ENCODE measurements at regions not wholly inside any gene's neighbourhood (a gene's known extent, or its start where the extent isn't known, plus 50 kb on each side); places are given as distances from the start of the nearest gene placed in this dataset.
A peak's percentile ranks its signal among the peaks of the same experiment; 100 is the strongest.

DNA sequence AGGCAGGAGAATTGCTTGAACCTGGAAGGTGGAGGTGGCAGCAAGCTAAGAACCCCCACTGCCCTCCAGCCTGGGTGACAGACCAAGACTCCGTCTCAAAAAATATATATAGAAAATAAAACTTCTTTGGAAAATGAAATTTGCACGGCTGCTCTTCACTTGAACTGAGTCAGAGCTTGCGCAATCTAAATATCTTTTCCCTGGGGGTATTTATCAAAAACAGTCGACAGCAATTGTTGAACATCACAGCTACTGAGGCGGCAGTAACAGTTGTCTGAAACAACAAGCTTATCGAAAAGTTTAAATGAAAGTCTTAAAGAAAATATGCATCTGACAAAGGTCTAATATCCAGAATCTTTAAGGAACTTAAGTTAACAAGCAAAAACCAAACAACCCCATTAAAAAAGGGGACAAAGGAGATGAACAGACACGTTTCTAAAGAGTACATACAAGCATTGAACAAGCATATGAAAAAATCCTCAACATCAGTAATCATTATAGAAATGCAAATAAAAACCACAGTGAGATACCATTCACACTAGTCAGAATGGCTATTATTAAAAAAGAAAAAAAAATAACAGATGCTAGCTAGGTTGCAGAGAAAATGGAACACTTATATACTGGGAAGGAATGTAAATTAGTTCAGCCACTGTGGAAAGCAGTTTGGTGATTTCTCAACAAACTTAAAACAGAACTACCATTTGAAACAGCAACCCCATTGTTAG, 153.6 kb upstream of the CDH9 start:
- Histone ChIP-seq H3K9ac (no peak overlapping the region), H3K4me2 (no peak overlapping the region), H4K20me1 (no peaks in the 10 kb centered on the region), H3K4me3 (no peak overlapping the region), H3K4me1 (no peaks in the 10 kb centered on the region), H3K27ac (no peak overlapping the region), H3K36me3 (no peaks in the 10 kb centered on the region), H3K9me3 (no peaks in the 10 kb centered on the region), H3K27me3 (no peaks in the 10 kb centered on the region)
- TF ChIP-seq Cebpa-rat (IDR thresholded peaks at IDR 0.05), result peak; percentile 64; the same call in 1 of the 2 replicates

DNA sequence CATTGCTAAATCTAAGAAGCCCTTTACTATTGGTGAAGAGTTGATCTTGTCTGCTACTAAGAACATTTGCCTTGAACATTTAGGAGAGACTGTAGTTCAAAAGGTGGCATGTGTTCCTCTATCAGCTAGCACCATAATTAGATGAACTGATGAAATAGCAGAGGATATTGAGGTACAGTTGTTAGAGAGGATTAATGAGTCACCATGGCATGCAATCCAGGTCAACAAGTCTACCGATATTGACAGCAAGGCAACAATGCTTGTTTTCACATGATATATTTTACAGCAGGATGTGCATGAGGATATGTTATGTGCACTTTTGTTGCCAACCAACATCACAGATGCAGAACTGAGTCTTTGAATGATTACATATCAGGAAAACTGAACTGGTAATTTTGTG, 134.3 kb upstream of the CDH9 start:
- Histone ChIP-seq H3K4me1 (no peaks in the 10 kb centered on the region), H3K4me3 (no peak overlapping the region), H3K27me3 (no peaks in the 10 kb centered on the region), H3K9me3 (no peaks in the 10 kb centered on the region), H3K4me2 (no peak overlapping the region), H3K36me3 (no peaks in the 10 kb centered on the region), H4K20me1 (no peaks in the 10 kb centered on the region), H3K9ac (no peak overlapping the region), H3K27ac (no peak overlapping the region)
- TF ChIP-seq Cebpa-rat (IDR thresholded peaks at IDR 0.05), result no peak

DNA sequence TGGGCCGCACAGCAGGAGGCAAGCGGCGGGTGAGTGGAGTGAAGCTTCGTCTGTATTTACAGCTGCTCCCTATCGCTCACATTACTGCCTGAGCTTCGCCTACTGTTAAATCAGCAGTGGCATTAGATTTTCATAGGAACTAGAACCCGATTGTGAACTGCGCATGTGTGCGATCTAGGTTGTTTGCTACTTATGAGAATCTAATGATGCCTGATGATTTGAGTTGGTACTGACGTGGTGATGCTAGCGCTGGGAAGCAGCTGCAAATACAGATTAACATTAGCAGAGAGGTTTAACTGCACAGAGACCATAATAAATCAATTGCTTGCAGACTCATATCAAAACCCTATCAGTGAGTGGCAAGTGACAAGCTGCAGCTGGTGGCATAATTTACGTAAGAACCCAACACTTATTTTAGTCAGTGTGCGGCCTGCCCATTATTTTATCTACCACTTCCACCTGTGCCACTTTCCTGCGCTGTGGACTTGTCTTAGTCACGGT, 133.4 kb upstream of the CDH9 start:
- H3K9me3 ChIP-seq, result no peaks in the 10 kb centered on the region

DNA sequence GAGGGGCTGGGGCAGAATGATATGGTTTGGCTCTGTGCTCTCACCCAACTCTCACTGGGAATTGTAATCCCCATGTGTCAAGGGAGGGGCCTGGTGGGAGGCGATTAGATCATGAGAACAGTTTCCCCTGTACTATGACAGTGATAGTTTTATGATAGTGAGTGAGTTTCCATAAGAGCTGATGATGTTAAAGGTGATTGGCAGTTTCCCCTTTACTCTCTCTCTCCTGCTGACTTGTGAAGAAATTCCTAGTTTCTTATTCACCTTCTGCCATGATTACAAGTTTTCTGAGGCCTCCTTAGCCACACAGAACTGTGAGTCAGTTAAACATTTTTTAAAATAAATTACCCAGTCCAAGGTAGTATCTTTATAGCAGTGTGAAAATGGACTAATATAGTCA, 120.4 kb upstream of the CDH9 start:
- Histone ChIP-seq H3K4me1 (no peaks in the 10 kb centered on the region), H3K36me3 (no peaks in the 10 kb centered on the region), H3K4me3 (no peak overlapping the region), H3K27me3 (no peaks in the 10 kb centered on the region), H3K9me3 (peaks cover 20% of the 10 kb centered on the region), H3K27ac (no peak overlapping the region), H3K9ac (no peak overlapping the region), H3K4me2 (no peak overlapping the region), H4K20me1 (no peaks in the 10 kb centered on the region)
- no peak for TF ChIP-seq Cebpa-rat (IDR thresholded peaks at IDR 0.05)

More for the DNA sequence above, 133.4 kb upstream of the CDH9 start:
- no peaks in the 10 kb centered on the region for H3K36me3 ChIP-seq
- no peaks in the 10 kb centered on the region for H3K4me1 ChIP-seq
- no peak overlapping the region for H3K9ac ChIP-seq
- no peak overlapping the region for H3K27ac ChIP-seq
- H3K27me3 ChIP-seq, result no peaks in the 10 kb centered on the region
- H3K4me2 ChIP-seq, result no peak overlapping the region
- H4K20me1 ChIP-seq, result no peaks in the 10 kb centered on the region
- TF ChIP-seq Cebpa-rat (IDR thresholded peaks at IDR 0.05), result no peak
- no peak overlapping the region for H3K4me3 ChIP-seq

DNA sequence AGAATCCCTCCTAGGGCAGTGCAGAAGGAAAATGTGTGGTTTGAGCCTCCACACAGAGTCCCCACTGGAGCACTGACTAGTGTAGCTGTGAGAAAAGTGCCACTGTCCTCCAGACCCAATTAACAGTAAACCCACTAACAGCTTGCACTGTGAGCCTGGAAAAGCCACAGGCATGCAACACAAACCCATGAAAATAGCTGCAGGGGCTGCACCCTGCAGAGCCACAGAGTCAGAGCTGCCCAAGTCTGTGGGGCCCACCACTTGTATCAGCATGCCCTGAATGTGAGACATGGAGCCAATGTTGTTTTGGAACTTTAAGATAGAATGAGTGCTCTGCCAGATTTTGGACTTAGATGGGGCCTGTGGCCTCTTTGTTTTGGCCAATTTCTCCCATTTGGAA, 119.8 kb upstream of the CDH9 start:
- H3K9ac ChIP-seq, result no peak overlapping the region
- H4K20me1 ChIP-seq, result no peaks in the 10 kb centered on the region
- H3K36me3 ChIP-seq, result no peaks in the 10 kb centered on the region
- H3K9me3 ChIP-seq, result peaks cover 20% of the 10 kb centered on the region
- H3K4me1 ChIP-seq, result no peaks in the 10 kb centered on the region
- TF ChIP-seq Cebpa-rat (IDR thresholded peaks at IDR 0.05), result no peak
- no peaks in the 10 kb centered on the region for H3K27me3 ChIP-seq
- no peak overlapping the region for H3K27ac ChIP-seq
- no peak overlapping the region for H3K4me2 ChIP-seq
- no peak overlapping the region for H3K4me3 ChIP-seq

DNA sequence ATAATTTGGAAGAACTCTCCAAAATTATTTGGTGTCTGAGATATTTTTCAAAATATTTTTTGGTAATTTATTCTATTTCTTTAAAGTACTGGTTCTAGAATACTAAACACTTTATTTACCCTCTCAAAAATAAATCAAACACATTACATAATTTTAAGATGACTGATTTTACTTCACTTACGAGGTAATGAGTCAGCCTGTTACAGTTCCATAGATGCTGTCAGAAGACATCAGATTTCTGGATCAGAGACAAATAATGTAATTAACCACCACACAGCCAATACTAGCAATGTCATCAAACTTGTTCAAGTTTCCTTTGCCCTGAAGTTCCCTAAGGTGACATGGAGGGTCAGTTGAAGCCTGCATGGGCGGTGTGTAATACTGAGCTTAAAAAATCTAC, 106.1 kb upstream of the CDH9 start:
- H3K36me3 ChIP-seq, result no peaks in the 10 kb centered on the region
- H4K20me1 ChIP-seq, result no peaks in the 10 kb centered on the region

DNA sequence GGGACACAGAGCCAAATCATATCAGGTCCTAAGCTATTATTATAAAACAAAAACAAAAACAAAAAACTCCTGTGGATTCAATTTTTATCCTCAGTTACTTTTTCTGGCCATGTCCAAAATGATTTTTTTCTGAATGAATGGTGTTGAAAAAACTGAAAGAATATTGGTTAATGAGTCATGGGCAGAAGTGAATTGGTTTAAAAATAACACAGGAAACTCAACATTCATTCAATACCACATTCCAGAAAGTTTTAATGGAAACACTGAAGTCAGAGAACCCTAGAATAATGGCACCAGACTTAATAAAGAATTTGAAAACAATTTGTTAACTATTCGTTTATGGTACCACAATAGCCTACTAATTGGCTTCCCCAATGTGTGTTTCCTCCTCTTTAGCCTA, 102.4 kb upstream of the CDH9 start:
- H3K9me3 ChIP-seq, result no peaks in the 10 kb centered on the region
- H3K4me3 ChIP-seq, result no peak overlapping the region
- H3K4me2 ChIP-seq, result no peak overlapping the region
- no peaks in the 10 kb centered on the region for H3K36me3 ChIP-seq
- H3K27ac ChIP-seq, result no peak overlapping the region
- H4K20me1 ChIP-seq, result no peaks in the 10 kb centered on the region
- H3K4me1 ChIP-seq, result no peaks in the 10 kb centered on the region
- no peak overlapping the region for H3K9ac ChIP-seq
- no peak for TF ChIP-seq Cebpa-rat (IDR thresholded peaks at IDR 0.05)
- H3K27me3 ChIP-seq, result no peaks in the 10 kb centered on the region

More for the DNA sequence above, 106.1 kb upstream of the CDH9 start:
- Histone ChIP-seq H3K27me3 (no peaks in the 10 kb centered on the region), H3K9ac (no peak overlapping the region), H3K4me3 (no peak overlapping the region), H3K4me2 (no peak overlapping the region), H3K27ac (no peak overlapping the region), H3K9me3 (no peaks in the 10 kb centered on the region), H3K4me1 (no peaks in the 10 kb centered on the region)
- no peak for TF ChIP-seq Cebpa-rat (IDR thresholded peaks at IDR 0.05)

DNA sequence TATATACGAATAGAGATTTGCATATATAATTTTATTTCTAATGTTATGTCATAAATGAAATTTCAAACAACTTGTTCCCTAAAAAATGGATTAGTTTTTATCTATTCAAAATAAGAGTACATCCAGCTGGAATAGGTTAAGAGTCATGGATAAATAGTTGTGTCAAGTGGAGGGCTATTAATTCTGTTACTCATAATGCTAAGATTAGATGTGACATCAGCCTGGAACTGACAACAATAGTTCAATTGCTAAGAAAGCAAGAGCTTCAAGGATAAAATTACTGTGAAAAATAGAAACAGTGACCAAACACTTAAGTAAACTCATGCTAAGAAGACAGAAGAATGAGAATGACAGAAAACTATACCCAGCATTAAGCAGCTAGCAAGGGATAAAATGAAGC, 92.2 kb upstream of the CDH9 start:
- Histone ChIP-seq H3K9me3 (no peaks in the 10 kb centered on the region), H3K27me3 (no peaks in the 10 kb centered on the region), H3K9ac (no peak overlapping the region), H3K4me3 (no peak overlapping the region), H4K20me1 (no peaks in the 10 kb centered on the region), H3K36me3 (no peaks in the 10 kb centered on the region), H3K27ac (no peak overlapping the region), H3K4me1 (no peaks in the 10 kb centered on the region), H3K4me2 (no peak overlapping the region)
- no peak for TF ChIP-seq Cebpa-rat (IDR thresholded peaks at IDR 0.05)

DNA sequence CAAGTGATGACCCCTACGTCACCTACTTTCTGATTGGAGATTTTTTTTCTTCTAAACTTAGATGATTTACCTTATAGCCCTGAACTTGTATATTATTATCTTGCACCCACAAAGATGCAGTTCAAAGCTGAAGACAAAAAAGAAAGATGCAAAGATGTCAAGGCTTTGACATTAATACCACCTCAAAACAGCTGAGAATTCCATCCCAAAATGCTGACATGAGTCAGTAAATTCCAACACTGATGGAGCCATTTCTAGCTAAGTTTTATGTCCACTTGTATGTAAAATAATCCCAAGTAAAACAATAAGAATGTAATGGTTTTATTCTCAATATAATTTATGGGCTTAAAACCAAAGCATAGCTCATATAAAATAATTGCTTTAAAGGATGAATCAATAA, 91.5 kb upstream of the CDH9 start:
- TF ChIP-seq Cebpa-rat (IDR thresholded peaks at IDR 0.05), result no peak
- Histone ChIP-seq H3K9me3 (no peaks in the 10 kb centered on the region), H3K27ac (no peak overlapping the region), H3K9ac (no peak overlapping the region), H4K20me1 (no peaks in the 10 kb centered on the region), H3K4me1 (no peaks in the 10 kb centered on the region), H3K36me3 (no peaks in the 10 kb centered on the region), H3K4me2 (no peak overlapping the region), H3K27me3 (no peaks in the 10 kb centered on the region), H3K4me3 (no peak overlapping the region)

DNA sequence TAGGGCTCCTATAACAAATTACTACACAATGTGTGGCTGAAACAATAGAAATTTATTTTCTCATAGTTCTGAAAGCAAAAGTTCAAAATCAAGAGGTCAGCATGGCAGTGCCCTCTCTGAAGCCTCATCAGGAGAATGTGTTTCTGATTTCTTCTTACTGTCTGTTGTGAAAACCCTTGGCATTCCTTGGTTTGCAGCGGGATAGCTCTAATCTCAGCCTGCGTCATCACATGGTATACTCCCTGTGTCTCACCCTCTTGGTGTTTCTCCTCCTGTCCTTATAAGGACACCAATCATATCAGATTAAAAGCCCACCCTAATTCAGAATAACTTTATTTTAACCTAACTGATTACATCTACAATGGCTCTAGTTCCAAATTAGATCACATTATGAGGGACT, 87.5 kb upstream of the CDH9 start:
- Histone ChIP-seq H3K4me3 (no peak overlapping the region), H4K20me1 (no peaks in the 10 kb centered on the region), H3K27ac (no peak overlapping the region), H3K27me3 (no peaks in the 10 kb centered on the region), H3K9ac (no peak overlapping the region), H3K36me3 (no peaks in the 10 kb centered on the region), H3K9me3 (peaks cover 8% of the 10 kb centered on the region; the same call in 1 of the 2 replicates), H3K4me2 (no peak overlapping the region), H3K4me1 (no peaks in the 10 kb centered on the region)
- TF ChIP-seq Cebpa-rat (IDR thresholded peaks at IDR 0.05), result no peak

Measured in BLaER1 (cell line).